IMR-90 (cell line): ENCODE measurements at regions not wholly inside any gene's neighbourhood (a gene's known extent, or its start where the extent isn't known, plus 50 kb on each side); places are given as distances from the start of the nearest gene placed in this dataset.

Experiments used
- ATAC-seq: fragments of 200-7000 bp; cut with Tn5 transposase; 2 replicates; pipeline ENCODE4 v1.9.1; 2020; ENCODE audit warnings: low read depth, mild to moderate bottlenecking, moderate library complexity
- BruUV-seq: library from RNA; stranded (reverse); fragments of 400-500 nt; replicated peaks from 2 replicates; lab custom pipeline; 2021; lab: Mats Ljungman, UMichigan
- CTCF ChIA-PET: fragments of 300-600 bp; formaldehyde crosslinking; extraction: SDS; loops from one replicate; lab custom pipeline; 2021; ENCODE audit warnings: antibody characterized with exemption; lab: Yijun Ruan, JAX
- POLR2A ChIA-PET: fragments of 300-600 bp; sonication (Branson Sonifier 250); formaldehyde crosslinking; loops from one replicate; lab custom pipeline; 2022; ENCODE audit warnings: antibody characterized with exemption; ENCODE audit not compliant: unreplicated experiment; lab: Charles Lee
- DNase-seq: peaks from one replicate; pipeline ENCODE4 v3.0.0; 2013
- H2AFZ ChIP-seq: replicated peaks from 2 replicates; pipeline ENCODE3; 2013; ENCODE audit warnings: low read length, mild to moderate bottlenecking; ENCODE audit not compliant: poor library complexity
- H2AK5ac ChIP-seq: 2 replicates; pipeline ENCODE4 v1.6.1; 2013; ENCODE audit warnings: low read depth, low read length, inconsistent platforms
- H2AK9ac ChIP-seq: replicated peaks from 2 replicates; pipeline ENCODE3; 2013; ENCODE audit warnings: mild to moderate bottlenecking, low read depth, low read length, moderate library complexity; ENCODE audit not compliant: poor library complexity
- H2BK120ac ChIP-seq: 2 replicates; pipeline ENCODE4 v1.6.1; 2013; ENCODE audit warnings: low read depth, low read length, inconsistent platforms
- H2BK15ac ChIP-seq: 3 replicates; pipeline ENCODE4 v1.6.1; 2013; ENCODE audit warnings: low read depth, low read length, inconsistent platforms
- H2BK20ac ChIP-seq: 2 replicates; pipeline ENCODE4 v1.6.1; 2013; ENCODE audit warnings: low read depth, mild to moderate bottlenecking, inconsistent platforms, low read length, moderate library complexity
- H2BK5ac ChIP-seq: 2 replicates; pipeline ENCODE4 v1.6.1; 2013; ENCODE audit warnings: mild to moderate bottlenecking, low read depth, low read length, inconsistent platforms; ENCODE audit not compliant: poor library complexity, severe bottlenecking
- H3K14ac ChIP-seq: replicated peaks from 2 replicates; pipeline ENCODE4 v1.6.1; 2013; ENCODE audit warnings: low read depth, low read length, inconsistent platforms
- H3K18ac ChIP-seq: 2 replicates; pipeline ENCODE4 v1.6.1; 2013; ENCODE audit warnings: low read depth, low read length, control low read depth
- H3K23ac ChIP-seq: 2 replicates; pipeline ENCODE4 v1.6.1; 2013; ENCODE audit warnings: low read depth, low read length, inconsistent platforms
- H3K27ac ChIP-seq: 2 replicates; pipeline ENCODE4 v1.5.1; 2013; ENCODE audit warnings: mild to moderate bottlenecking, control low read depth, low read length; ENCODE audit not compliant: insufficient read depth
- H3K27me3 ChIP-seq: 2 replicates; pipeline ENCODE4 v1.6.1; 2013; ENCODE audit warnings: low read length; ENCODE audit not compliant: control insufficient read depth, insufficient read depth
- H3K36me3 ChIP-seq: 2 replicates; pipeline ENCODE4 v1.6.1; 2013; ENCODE audit warnings: low read length, mixed read lengths; ENCODE audit not compliant: control insufficient read depth, insufficient read depth
- H3K4ac ChIP-seq: 2 replicates; pipeline ENCODE4 v1.6.1; 2013; ENCODE audit warnings: low read depth, low read length, inconsistent platforms
- H3K4me1 ChIP-seq: 2 replicates; pipeline ENCODE4 v1.6.1; 2013; ENCODE audit warnings: low read length, mixed read lengths; ENCODE audit not compliant: control insufficient read depth, insufficient read depth
- H3K4me2 ChIP-seq: 2 replicates; pipeline ENCODE4 v1.6.1; 2013; ENCODE audit warnings: low read depth, mild to moderate bottlenecking, control low read depth, low read length, moderate library complexity
- H3K4me3 ChIP-seq: 2 replicates; pipeline ENCODE4 v1.5.1; 2013; ENCODE audit warnings: low read depth, mild to moderate bottlenecking, control low read depth, low read length, moderate library complexity; ENCODE audit not compliant: insufficient read depth
- H3K56ac ChIP-seq: 2 replicates; pipeline ENCODE4 v1.6.1; 2013; ENCODE audit warnings: low read length, inconsistent platforms; ENCODE audit not compliant: insufficient read depth; ENCODE audit errors: extremely low read depth
- H3K79me1 ChIP-seq, 2 experiments: 2 replicates each; pipeline ENCODE4 v1.6.1; 2013; ENCODE audit warnings: low read length in 2 of 2, inconsistent platforms in 1 of 2, low read depth in 1 of 2
- H3K9ac ChIP-seq: 2 replicates; pipeline ENCODE4 v1.6.1; 2013; ENCODE audit warnings: low read depth, low read length, control low read depth
- H3K9me1 ChIP-seq: 2 replicates; pipeline ENCODE4 v1.6.1; 2013; ENCODE audit warnings: low read length, inconsistent platforms; ENCODE audit not compliant: insufficient read depth
- H3K9me3 ChIP-seq: 2 replicates; pipeline ENCODE4 v1.6.1; 2013; ENCODE audit warnings: low read length; ENCODE audit not compliant: control insufficient read depth, insufficient read depth
- H4K20me1 ChIP-seq: 2 replicates; pipeline ENCODE4 v1.6.1; 2013; ENCODE audit warnings: low read length, inconsistent platforms; ENCODE audit not compliant: insufficient read depth
- H4K5ac ChIP-seq: 2 replicates; pipeline ENCODE4 v1.6.1; 2013; ENCODE audit warnings: mild to moderate bottlenecking, low read depth, low read length, control low read depth
- H4K8ac ChIP-seq, 2 experiments: 2 replicates each; pipeline ENCODE4 v1.6.1; 2013; ENCODE audit warnings: low read depth in 2 of 2, low read length in 2 of 2, control low read depth in 1 of 2, inconsistent platforms in 1 of 2
- H4K91ac ChIP-seq: 2 replicates; pipeline ENCODE4 v1.6.1; 2013; ENCODE audit warnings: low read depth, low read length, inconsistent platforms; ENCODE audit not compliant: insufficient read depth
- CHD1 ChIP-seq: IDR thresholded peaks from 2 replicates; pipeline ENCODE4 v1.6.1; 2012; ENCODE audit warnings: low read depth, low read length, improper control_type of control experiment
- NFE2L2 ChIP-seq: fragments of 150-350 bp; IDR thresholded peaks from 2 replicates; pipeline ENCODE4 v1.6.1; 2016; ENCODE audit warnings: low read depth, mild to moderate bottlenecking, low read length
- POLR2A ChIP-seq: IDR thresholded peaks from 2 replicates; pipeline ENCODE4 v1.6.1; 2012; ENCODE audit warnings: mild to moderate bottlenecking, low read depth, low read length
- RFX5 ChIP-seq: IDR thresholded peaks from 2 replicates; pipeline ENCODE4 v1.8.0; 2012; ENCODE audit warnings: low read depth, mild to moderate bottlenecking, low read length, moderate library complexity
- SMC3 ChIP-seq: fragments of 150-350 bp; IDR thresholded peaks from 2 replicates; pipeline ENCODE4 v1.6.1; 2016; ENCODE audit warnings: low read depth, mild to moderate bottlenecking, antibody characterized with exemption, low read length, moderate library complexity
- USF2 ChIP-seq: fragments of 150-350 bp; IDR thresholded peaks from 2 replicates; pipeline ENCODE4 v1.6.1; 2017; ENCODE audit warnings: mild to moderate bottlenecking, antibody characterized with exemption, low read length, low read depth
- WGBS, 2 experiments: methylation state at CpG; one replicate each; pipeline versions ENCODE4 v1.1.5 to v1.1.7; 2013; ENCODE audit warnings: missing lambda C conversion rate in 2 of 2; ENCODE audit not compliant: insufficient read length in 1 of 2; ENCODE audit errors: extremely low coverage in 2 of 2; 5-methylcytosine and 5-hydroxymethylcytosine counted together
- dilution Hi-C: fragments of 300-500 bp; cut with HindIII; formaldehyde crosslinking; loops from one replicate; pipeline ENCODE4 v1.14.3; 2018; ENCODE audit warnings: low sequenced_read_pairs; ENCODE audit not compliant: unreplicated experiment
- in situ Hi-C: fragments of 300-500 bp; cut with MboI; formaldehyde crosslinking; loops from 3 replicates; pipeline ENCODE4 v1.14.3; 2019; ENCODE audit warnings: low sequenced_read_pairs, inconsistent platforms, mixed read lengths
- intact Hi-C: fragments of 100-400 bp; cut with micrococcal nuclease; formaldehyde crosslinking; loops from 2 replicates; pipeline ENCODE4 v1.10.0; 2022

- in situ Hi-C loops (no loop called here), intact Hi-C loops (no loop called here), dilution Hi-C loops (no loop called here)
- Histone ChIP-seq H4K5ac (no peak overlapping the region), H2AFZ (no peak overlapping the region), H2BK120ac (no peak overlapping the region), H3K4me2 (no peak overlapping the region), H3K14ac (no peak overlapping the region), H4K91ac (no peak overlapping the region), H3K23ac (no peak overlapping the region), H3K27me3 (no peaks in the 10 kb centered on the region), H2BK5ac (no peak overlapping the region), H2BK20ac (no peak overlapping the region), H3K56ac (no peak overlapping the region), H2AK5ac (no peak overlapping the region), H3K9ac (no peak overlapping the region), H3K4ac (no peak overlapping the region), H2BK15ac (no peak overlapping the region), H4K8ac (no peak overlapping the region), H3K4me1 (no peaks in the 10 kb centered on the region), H3K27ac (no peak overlapping the region), H4K20me1 (no peaks in the 10 kb centered on the region), H3K36me3 (no peaks in the 10 kb centered on the region), H3K79me1 (no peaks in the 10 kb centered on the region), H3K4me3 (no peak overlapping the region), H3K18ac (no peak overlapping the region), H2AK9ac (no peak overlapping the region), H3K9me3 (peaks cover 6% of the 10 kb centered on the region; the same call in 1 of the 2 replicates), H3K9me1 (no peaks in the 10 kb centered on the region)
- POLR2A ChIA-PET: no interaction called here
- TF ChIP-seq USF2 (no peak), RFX5 (no peak), POLR2A (no peak), NFE2L2 (no peak), CHD1 (no peak), SMC3 (no peak)
- BruUV-seq: no TSS peak
- WGBS, 2 experiments: no CpG with 5 or more reads among the region's 2 CpGs
- CTCF ChIA-PET: interaction anchor here (1.3 kb wide), 1 partner anchor 10 kb away, joined by 4 read pairs; no protein-coding TSS in a partner anchor
- ATAC-seq (no peak), DNase-seq (no peak)
These were observed 447.2 kb upstream of the CCDC54 start for GRCh38 chr3:106930086-106930485.
